ENCODE measurements at regions not wholly inside any gene's neighbourhood (a gene's known extent, or its start where the extent isn't known, plus 50 kb on each side); places are given as distances from the start of the nearest gene placed in this dataset.
A peak's percentile ranks its signal among the peaks of the same experiment; 100 is the strongest.

- H3K4me2 ChIP-seq (ENCODE audit: low read depth, low read length, poor library complexity, severe bottlenecking): no peak overlapping the region
- no peaks in the 10 kb centered on the region for H3K36me3 ChIP-seq (ENCODE audit: insufficient read depth, low read length)
- H3K4me1 ChIP-seq (ENCODE audit: low read length): no peaks in the 10 kb centered on the region
- H3K27ac ChIP-seq (ENCODE audit: low read length): no peak overlapping the region
- H3K9me2 ChIP-seq (replicated peaks; ENCODE audit: insufficient read depth, low read length): no peaks in the 10 kb centered on the region
- no peak for DNase-seq
- H4K20me1 ChIP-seq (ENCODE audit: insufficient read depth, low read depth, low read length): no peaks in the 10 kb centered on the region
- H3K27me3 ChIP-seq (ENCODE audit: low read length): no peaks in the 10 kb centered on the region
- H3K9ac ChIP-seq (ENCODE audit: low read length): no peak overlapping the region
- H3K4me3 ChIP-seq (ENCODE audit: low read length): no peak overlapping the region
- H2AFZ ChIP-seq (ENCODE audit: low read length): no peak overlapping the region
- H3K79me2 ChIP-seq (ENCODE audit: low read length): no peaks in the 10 kb centered on the region
- H3K9me3 ChIP-seq (ENCODE audit: low read length): no peaks in the 10 kb centered on the region
Observed at GRCh38 chr4:145406970-145407369, 74.7 kb upstream of the SMAD1 start.

- Histone ChIP-seq H3K27me3 (ENCODE audit: low read length) (no peaks in the 10 kb centered on the region), H3K27ac (ENCODE audit: low read length) (no peak overlapping the region), H3K36me3 (ENCODE audit: insufficient read depth, low read length) (no peaks in the 10 kb centered on the region), H2AFZ (ENCODE audit: low read length) (no peak overlapping the region), H3K9me2 (replicated peaks; ENCODE audit: insufficient read depth, low read length) (no peaks in the 10 kb centered on the region), H3K9me3 (ENCODE audit: low read length) (no peaks in the 10 kb centered on the region), H4K20me1 (ENCODE audit: insufficient read depth, low read depth, low read length) (no peaks in the 10 kb centered on the region), H3K4me1 (ENCODE audit: low read length) (no peaks in the 10 kb centered on the region), H3K4me3 (ENCODE audit: low read length) (no peak overlapping the region), H3K4me2 (ENCODE audit: low read depth, low read length, poor library complexity, severe bottlenecking) (no peak overlapping the region), H3K9ac (ENCODE audit: low read length) (no peak overlapping the region), H3K79me2 (ENCODE audit: low read length) (no peaks in the 10 kb centered on the region)
- DNase-seq: no peak
Observed at GRCh38 chr4:145404761-145405160, 76.9 kb upstream of the SMAD1 start.

- no peak for DNase-seq
- Histone ChIP-seq H3K9ac (ENCODE audit: low read length) (no peak overlapping the region), H3K27ac (ENCODE audit: low read length) (no peak overlapping the region), H3K79me2 (ENCODE audit: low read length) (no peaks in the 10 kb centered on the region), H3K4me2 (ENCODE audit: low read depth, low read length, poor library complexity, severe bottlenecking) (no peak overlapping the region), H3K9me3 (ENCODE audit: low read length) (no peaks in the 10 kb centered on the region), H3K27me3 (ENCODE audit: low read length) (no peaks in the 10 kb centered on the region), H2AFZ (ENCODE audit: low read length) (no peak overlapping the region), H3K36me3 (ENCODE audit: insufficient read depth, low read length) (no peaks in the 10 kb centered on the region), H3K9me2 (replicated peaks; ENCODE audit: insufficient read depth, low read length) (no peaks in the 10 kb centered on the region), H4K20me1 (ENCODE audit: insufficient read depth, low read depth, low read length) (no peaks in the 10 kb centered on the region), H3K4me1 (ENCODE audit: low read length) (no peaks in the 10 kb centered on the region), H3K4me3 (ENCODE audit: low read length) (no peak overlapping the region)
Observed at GRCh38 chr4:145396581-145396980, 85.1 kb upstream of the SMAD1 start.

GRCh38 chr4:145390571-145390970 lies 91.1 kb upstream of the SMAD1 start:
- DNase-seq: no peak
- Histone ChIP-seq H3K9ac (ENCODE audit: low read length) (no peak overlapping the region), H3K27ac (ENCODE audit: low read length) (no peak overlapping the region), H3K36me3 (ENCODE audit: insufficient read depth, low read length) (no peaks in the 10 kb centered on the region), H3K4me1 (ENCODE audit: low read length) (no peaks in the 10 kb centered on the region), H2AFZ (ENCODE audit: low read length) (no peak overlapping the region), H4K20me1 (ENCODE audit: insufficient read depth, low read depth, low read length) (no peaks in the 10 kb centered on the region), H3K4me2 (ENCODE audit: low read depth, low read length, poor library complexity, severe bottlenecking) (no peak overlapping the region), H3K9me3 (ENCODE audit: low read length) (no peaks in the 10 kb centered on the region), H3K4me3 (ENCODE audit: low read length) (no peak overlapping the region), H3K9me2 (replicated peaks; ENCODE audit: insufficient read depth, low read length) (no peaks in the 10 kb centered on the region), H3K79me2 (ENCODE audit: low read length) (no peaks in the 10 kb centered on the region), H3K27me3 (ENCODE audit: low read length) (no peaks in the 10 kb centered on the region)

GRCh38 chr4:145389550-145389949 lies 92.1 kb upstream of the SMAD1 start:
- Histone ChIP-seq H3K9ac (ENCODE audit: low read length) (no peak overlapping the region), H3K4me3 (ENCODE audit: low read length) (no peak overlapping the region), H3K4me1 (ENCODE audit: low read length) (no peaks in the 10 kb centered on the region), H3K27me3 (ENCODE audit: low read length) (no peaks in the 10 kb centered on the region), H2AFZ (ENCODE audit: low read length) (no peak overlapping the region), H3K79me2 (ENCODE audit: low read length) (no peaks in the 10 kb centered on the region), H3K27ac (ENCODE audit: low read length) (no peak overlapping the region), H3K9me3 (ENCODE audit: low read length) (no peaks in the 10 kb centered on the region), H3K36me3 (ENCODE audit: insufficient read depth, low read length) (no peaks in the 10 kb centered on the region), H3K4me2 (ENCODE audit: low read depth, low read length, poor library complexity, severe bottlenecking) (no peak overlapping the region), H4K20me1 (ENCODE audit: insufficient read depth, low read depth, low read length) (no peaks in the 10 kb centered on the region), H3K9me2 (replicated peaks; ENCODE audit: insufficient read depth, low read length) (no peaks in the 10 kb centered on the region)
- DNase-seq: no peak

- no peak overlapping the region for H3K27ac ChIP-seq (ENCODE audit: low read length)
- no peak overlapping the region for H2AFZ ChIP-seq (ENCODE audit: low read length)
- no peak for DNase-seq
Observed at GRCh38 chr4:145388043-145388442, 93.6 kb upstream of the SMAD1 start.

GRCh38 chr4:145387079-145387478 lies 94.6 kb upstream of the SMAD1 start:
- Histone ChIP-seq H3K9ac (ENCODE audit: low read length) (no peak overlapping the region), H4K20me1 (ENCODE audit: insufficient read depth, low read depth, low read length) (no peaks in the 10 kb centered on the region), H3K27ac (ENCODE audit: low read length) (no peak overlapping the region), H3K9me3 (ENCODE audit: low read length) (no peaks in the 10 kb centered on the region), H2AFZ (ENCODE audit: low read length) (no peak overlapping the region), H3K27me3 (ENCODE audit: low read length) (no peaks in the 10 kb centered on the region), H3K4me1 (ENCODE audit: low read length) (no peaks in the 10 kb centered on the region), H3K36me3 (ENCODE audit: insufficient read depth, low read length) (no peaks in the 10 kb centered on the region), H3K4me3 (ENCODE audit: low read length) (no peak overlapping the region), H3K79me2 (ENCODE audit: low read length) (no peaks in the 10 kb centered on the region), H3K9me2 (replicated peaks; ENCODE audit: insufficient read depth, low read length) (no peaks in the 10 kb centered on the region), H3K4me2 (ENCODE audit: low read depth, low read length, poor library complexity, severe bottlenecking) (no peak overlapping the region)
- no peak for DNase-seq

More at GRCh38 chr4:145388043-145388442, 93.6 kb upstream of the SMAD1 start:
- Histone ChIP-seq H3K27me3 (ENCODE audit: low read length) (no peaks in the 10 kb centered on the region), H3K9me2 (replicated peaks; ENCODE audit: insufficient read depth, low read length) (no peaks in the 10 kb centered on the region), H3K4me2 (ENCODE audit: low read depth, low read length, poor library complexity, severe bottlenecking) (no peak overlapping the region), H3K4me1 (ENCODE audit: low read length) (no peaks in the 10 kb centered on the region), H3K4me3 (ENCODE audit: low read length) (no peak overlapping the region), H3K9ac (ENCODE audit: low read length) (no peak overlapping the region), H4K20me1 (ENCODE audit: insufficient read depth, low read depth, low read length) (no peaks in the 10 kb centered on the region), H3K79me2 (ENCODE audit: low read length) (no peaks in the 10 kb centered on the region), H3K9me3 (ENCODE audit: low read length) (no peaks in the 10 kb centered on the region), H3K36me3 (ENCODE audit: insufficient read depth, low read length) (no peaks in the 10 kb centered on the region)

GRCh38 chr4:145381163-145381562 lies 100.5 kb upstream of the SMAD1 start:
- H3K9ac ChIP-seq (ENCODE audit: low read length): no peak overlapping the region
- no peaks in the 10 kb centered on the region for H3K9me2 ChIP-seq (replicated peaks; ENCODE audit: insufficient read depth, low read length)
- H3K27me3 ChIP-seq (ENCODE audit: low read length): no peaks in the 10 kb centered on the region
- no peaks in the 10 kb centered on the region for H3K79me2 ChIP-seq (ENCODE audit: low read length)
- no peaks in the 10 kb centered on the region for H3K36me3 ChIP-seq (ENCODE audit: insufficient read depth, low read length)
- no peaks in the 10 kb centered on the region for H4K20me1 ChIP-seq (ENCODE audit: insufficient read depth, low read depth, low read length)
- no peak overlapping the region for H3K4me2 ChIP-seq (ENCODE audit: low read depth, low read length, poor library complexity, severe bottlenecking)
- no peak overlapping the region for H2AFZ ChIP-seq (ENCODE audit: low read length)
- no peak overlapping the region for H3K27ac ChIP-seq (ENCODE audit: low read length)
- H3K4me1 ChIP-seq (ENCODE audit: low read length): no peaks in the 10 kb centered on the region
- DNase-seq: peak; percentile 12
- H3K9me3 ChIP-seq (ENCODE audit: low read length): no peaks in the 10 kb centered on the region
- H3K4me3 ChIP-seq (ENCODE audit: low read length): no peak overlapping the region

GRCh38 chr4:145380123-145380522 lies 101.5 kb upstream of the SMAD1 start:
- Histone ChIP-seq H3K4me3 (ENCODE audit: low read length) (no peak overlapping the region), H4K20me1 (ENCODE audit: insufficient read depth, low read depth, low read length) (no peaks in the 10 kb centered on the region), H3K9ac (ENCODE audit: low read length) (no peak overlapping the region), H3K79me2 (ENCODE audit: low read length) (no peaks in the 10 kb centered on the region), H2AFZ (ENCODE audit: low read length) (no peak overlapping the region), H3K27ac (ENCODE audit: low read length) (no peak overlapping the region), H3K27me3 (ENCODE audit: low read length) (no peaks in the 10 kb centered on the region), H3K9me2 (replicated peaks; ENCODE audit: insufficient read depth, low read length) (no peaks in the 10 kb centered on the region), H3K36me3 (ENCODE audit: insufficient read depth, low read length) (no peaks in the 10 kb centered on the region), H3K4me2 (ENCODE audit: low read depth, low read length, poor library complexity, severe bottlenecking) (no peak overlapping the region), H3K9me3 (ENCODE audit: low read length) (no peaks in the 10 kb centered on the region), H3K4me1 (ENCODE audit: low read length) (no peaks in the 10 kb centered on the region)
- no peak for DNase-seq

Data from Karpas-422 (cell line).